HG03196 (cell line): ENCODE measurements at regions not wholly inside any gene's neighbourhood (a gene's known extent, or its start where the extent isn't known, plus 50 kb on each side); places are given as distances from the start of the nearest gene placed in this dataset.
"Not testable (repeated sequence)": the region's sequence is repeated elsewhere in the genome, so short reads cannot be mapped to it uniquely, and the experiment has no call there.

Experiments used
- ATAC-seq: cut with Tn5 transposase; IDR thresholded peaks from one replicate; pipeline ENCODE4 v1.9.1; 2021; ENCODE audit not compliant: unreplicated experiment

DNA sequence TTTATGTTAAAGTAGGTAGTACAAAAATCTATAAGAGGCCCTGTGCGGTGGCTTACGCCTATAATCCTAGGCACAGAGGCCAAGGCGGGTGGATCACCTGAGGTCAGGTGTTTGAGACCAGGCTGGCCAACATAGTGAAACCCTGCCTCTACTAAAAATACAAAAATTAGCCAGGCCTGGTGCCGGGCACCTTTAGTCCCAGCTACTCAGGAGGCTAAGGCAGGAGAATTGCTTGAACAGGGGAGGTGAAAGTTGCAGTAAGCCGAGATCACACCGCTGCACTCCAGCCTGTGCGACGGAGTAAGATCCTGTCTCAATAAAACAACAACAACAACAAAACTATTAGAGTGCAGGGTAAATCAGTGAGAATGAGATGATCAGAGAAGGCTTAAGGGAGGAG is 634.5 kb downstream of the NR2F1-AS1 start:
- no peak for ATAC-seq

DNA sequence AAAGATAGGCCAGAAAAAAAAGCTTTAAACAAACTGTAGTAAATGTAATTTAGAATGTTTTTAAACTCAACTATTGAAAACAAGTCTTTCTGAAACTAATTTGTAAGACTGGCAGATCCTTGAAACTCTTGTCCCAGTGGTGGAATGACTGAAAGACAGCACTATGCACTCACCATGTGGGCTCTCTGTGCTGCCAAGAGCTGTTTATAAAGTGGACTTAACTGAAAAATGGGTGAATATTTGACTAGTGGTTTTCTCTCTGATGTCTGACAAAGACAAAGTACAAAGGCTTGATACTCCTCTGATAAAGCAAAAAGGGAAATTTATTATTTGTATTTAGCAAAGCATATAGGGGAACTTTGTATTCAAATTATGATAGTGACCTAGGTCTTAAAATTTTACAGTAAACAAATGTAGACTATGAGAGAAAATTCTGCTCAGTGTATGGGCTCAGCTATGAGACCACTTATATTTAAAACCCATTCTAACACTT is 635.4 kb downstream of the NR2F1-AS1 start:
- ATAC-seq, result peak; percentile 78

DNA sequence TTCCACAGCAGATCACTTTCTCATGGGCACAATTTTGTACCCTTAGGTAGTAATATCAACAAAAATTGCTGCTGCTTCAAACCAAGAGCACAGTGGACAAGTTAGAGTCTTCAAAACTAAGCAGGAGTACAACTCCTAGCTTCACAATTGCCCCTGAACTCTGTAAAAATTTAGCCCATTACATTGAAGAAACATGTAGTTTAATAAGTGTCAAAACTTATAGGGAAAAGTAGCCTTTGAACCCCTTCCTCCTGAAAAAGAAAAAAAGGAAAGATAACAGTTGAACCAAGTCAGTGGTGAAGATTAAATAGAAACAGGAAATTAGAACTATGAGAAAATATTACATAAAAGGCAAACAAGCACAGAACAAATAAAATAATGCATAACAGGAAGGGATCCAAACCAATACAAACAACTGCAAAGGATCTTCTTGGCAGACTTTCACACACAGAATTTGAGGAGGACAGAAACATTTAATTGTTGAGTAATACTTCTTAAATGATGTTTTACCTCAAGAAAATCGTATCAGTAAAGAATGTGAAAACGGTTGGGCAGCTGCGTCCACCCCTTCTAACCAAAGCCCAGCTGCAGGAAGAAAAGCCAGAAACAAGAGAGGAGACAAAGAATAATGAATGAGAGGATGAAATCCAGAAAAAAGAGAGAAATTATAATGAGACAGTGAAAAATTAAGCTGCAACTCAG is 636.0 kb downstream of the NR2F1-AS1 start:
- no peak for ATAC-seq

DNA sequence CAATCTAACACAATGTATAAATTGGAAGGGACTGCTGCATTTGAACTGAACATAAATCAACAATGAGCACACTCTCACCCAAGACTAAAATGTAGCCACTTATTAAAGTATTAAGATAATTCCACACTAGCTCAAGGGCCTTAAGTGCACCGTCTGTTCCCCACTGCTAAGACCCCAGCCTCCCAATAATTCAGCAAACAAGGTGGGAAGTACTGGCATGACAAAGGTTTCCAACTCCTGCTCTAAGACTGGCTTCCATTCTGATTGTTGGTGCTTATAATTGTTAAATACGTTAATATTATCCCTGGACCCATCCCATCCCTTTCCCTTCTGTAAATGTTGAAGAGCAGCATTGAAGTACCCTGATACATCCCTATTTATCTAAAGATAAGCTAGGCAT is 636.7 kb downstream of the NR2F1-AS1 start:
- ATAC-seq, result no peak

DNA sequence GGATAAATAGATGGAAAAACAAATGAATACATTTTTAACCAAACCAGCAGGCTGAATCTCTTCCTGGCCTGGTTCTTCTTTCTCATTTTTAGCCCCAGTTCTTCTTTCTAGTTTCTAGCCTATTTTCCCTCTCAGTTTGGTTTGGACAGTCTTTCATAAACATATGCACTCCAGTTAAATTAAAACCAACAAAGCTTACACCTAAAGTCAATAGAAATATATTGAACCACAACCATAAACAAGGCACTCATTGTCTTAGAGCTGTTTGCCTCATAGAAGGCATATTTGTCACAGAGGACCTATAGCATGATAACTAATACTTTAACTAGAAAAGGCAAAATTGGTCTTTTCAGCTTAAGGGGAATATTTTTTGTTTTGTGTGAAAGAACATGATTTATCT is 638.3 kb downstream of the NR2F1-AS1 start:
- no peak for ATAC-seq

DNA sequence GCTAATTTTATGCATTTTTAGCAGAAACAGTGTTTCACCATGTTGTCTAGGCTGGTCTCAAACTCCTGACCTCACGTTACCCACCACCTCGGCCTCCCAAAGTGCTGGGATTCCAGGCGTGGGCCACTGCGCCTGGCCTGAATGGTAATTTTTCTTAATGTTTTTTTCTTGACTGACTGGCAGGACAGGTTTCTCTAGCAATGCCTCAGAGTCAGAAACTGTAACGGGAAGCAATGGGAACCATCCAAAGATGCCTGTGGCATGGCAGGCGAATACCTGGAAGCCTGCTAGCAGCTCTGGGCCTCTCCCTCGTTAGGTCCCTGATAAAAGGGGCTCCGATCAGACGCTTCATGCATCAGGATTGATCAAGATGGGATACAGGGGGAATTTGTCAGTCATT is 639.2 kb downstream of the NR2F1-AS1 start:
- ATAC-seq, result no peak

DNA sequence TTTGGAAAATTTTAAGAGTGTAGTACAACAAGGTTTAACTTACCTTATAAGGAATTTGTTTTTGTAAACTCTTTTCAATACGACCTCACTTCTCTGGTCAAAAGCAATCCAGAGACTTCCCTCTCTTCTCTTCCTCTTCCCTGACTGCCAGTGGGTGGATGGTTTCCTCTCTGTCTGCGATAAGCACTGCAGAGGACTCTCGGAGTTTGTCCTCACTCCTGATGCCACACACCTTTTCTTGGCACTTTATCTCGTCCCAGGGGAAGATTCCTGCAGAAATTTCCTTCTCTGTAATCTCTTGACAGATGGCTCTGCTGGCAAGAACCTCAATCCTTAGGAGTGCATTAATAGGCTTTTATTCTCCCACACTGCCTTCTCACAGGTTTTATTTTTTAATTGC is 641.6 kb downstream of the NR2F1-AS1 start:
- ATAC-seq, result no peak

DNA sequence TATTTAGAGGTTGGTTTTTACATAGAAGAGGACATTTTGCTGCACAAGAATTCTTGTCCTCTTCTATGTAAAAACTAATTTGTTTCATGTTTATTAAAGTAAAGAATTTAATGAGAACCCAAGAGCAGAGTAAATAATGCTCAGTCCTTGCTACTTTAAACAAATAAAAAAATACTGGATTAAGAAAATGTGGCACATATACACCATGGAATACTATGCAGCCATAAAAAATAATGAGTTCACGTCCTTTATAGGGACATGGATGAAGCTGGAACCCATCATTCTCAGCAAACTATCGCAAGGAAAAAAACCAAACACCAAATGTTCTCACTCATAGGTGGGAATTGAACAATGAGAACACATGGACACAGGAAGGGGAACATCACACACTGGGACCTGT is 643.6 kb downstream of the NR2F1-AS1 start:
- ATAC-seq, result not testable (repeated sequence)

DNA sequence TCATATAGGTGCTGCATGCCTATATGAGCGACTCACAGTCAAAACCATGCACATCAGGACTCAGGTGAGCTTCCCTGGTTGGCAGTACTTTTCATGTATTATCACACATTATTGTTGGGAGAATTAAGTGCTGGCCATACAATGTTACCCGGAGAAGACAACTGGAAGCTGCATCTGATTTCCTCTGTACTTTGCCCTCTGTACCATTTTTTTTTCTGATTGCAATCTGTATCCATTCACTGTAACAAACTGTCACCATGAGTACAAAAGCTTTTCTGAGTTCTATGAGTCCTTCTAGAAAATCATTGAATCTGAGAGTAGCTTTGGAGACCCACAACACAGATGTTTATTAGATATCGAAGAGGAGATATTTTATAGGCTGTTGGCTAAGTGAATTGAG is 651.0 kb downstream of the NR2F1-AS1 start:
- no peak for ATAC-seq

DNA sequence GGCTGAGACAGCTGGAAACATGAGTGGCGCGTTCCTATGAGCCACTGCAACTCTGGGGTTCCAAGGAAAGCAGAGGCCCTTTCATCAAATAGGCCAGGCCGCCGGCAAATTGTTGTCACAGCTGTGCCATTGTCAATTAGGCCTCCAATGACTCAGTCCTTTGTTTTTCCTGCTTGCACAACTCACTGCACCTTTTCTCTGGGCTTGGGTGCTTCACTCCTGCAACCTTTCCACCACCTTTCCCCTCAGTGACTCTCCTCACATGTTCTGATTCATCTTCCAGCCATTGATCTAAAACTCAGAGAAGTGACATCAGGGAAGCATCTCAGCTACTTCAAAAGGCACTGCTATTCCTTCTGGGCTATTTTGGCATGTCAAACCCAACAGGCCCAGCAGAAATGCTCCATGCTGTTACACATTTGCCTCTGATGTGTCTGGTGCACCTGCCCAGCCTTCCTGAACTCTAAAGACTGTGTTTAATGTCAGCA is 653.7 kb downstream of the NR2F1-AS1 start:
- ATAC-seq, result no peak

DNA sequence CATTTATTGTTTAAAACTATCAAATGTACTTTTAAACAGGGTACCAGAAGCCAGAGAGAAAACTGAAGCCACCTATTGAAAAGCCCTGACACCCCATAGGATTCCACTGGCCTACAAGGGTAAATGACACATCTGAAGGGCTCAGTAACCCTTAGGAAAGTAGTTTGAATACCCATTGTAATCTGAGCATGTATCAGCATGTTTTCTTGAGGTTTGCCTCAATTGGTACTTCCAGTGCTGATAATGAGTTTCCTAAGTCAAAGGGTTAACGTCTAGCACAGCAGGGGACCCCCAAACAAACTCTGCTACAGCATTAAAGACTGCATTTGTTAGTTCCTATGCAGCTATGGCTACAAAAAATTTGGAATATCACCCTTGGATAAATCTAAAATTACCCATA is 657.1 kb downstream of the NR2F1-AS1 start:
- no peak for ATAC-seq

DNA sequence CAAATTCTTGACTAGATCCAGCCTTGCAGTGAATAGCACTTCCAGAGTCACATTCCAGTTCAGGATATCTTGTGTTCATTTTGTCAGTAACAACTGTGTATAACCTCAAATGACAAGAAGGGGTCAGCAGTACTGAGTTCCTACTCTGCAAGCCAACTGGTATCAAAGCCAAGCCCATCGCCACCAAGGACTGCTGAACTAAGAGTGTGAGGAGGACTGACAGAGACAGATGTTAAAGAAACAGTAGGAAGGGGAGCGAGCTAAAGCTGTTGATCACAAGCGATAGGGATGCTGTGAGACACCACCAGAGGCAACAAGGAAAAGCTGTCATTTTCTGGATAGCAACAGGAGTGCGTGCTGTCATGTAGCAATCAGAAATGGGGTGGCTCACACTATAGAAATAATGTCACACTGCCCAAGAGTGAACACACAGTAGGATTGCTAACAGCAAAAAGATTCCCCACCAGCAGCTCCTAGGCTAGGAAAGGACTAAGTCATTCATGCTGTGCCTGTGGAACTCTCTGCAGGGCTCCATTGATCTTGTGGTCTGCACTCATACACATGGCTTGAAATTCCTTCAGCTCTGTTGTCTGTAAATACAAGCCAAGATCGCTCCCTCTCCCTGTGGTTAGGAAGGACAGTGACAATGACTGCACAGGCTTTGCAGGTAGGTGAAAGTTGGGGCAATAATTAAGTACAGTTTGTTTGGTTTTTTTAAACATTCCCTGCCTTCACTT is 658.6 kb downstream of the NR2F1-AS1 start:
- ATAC-seq, result no peak

DNA sequence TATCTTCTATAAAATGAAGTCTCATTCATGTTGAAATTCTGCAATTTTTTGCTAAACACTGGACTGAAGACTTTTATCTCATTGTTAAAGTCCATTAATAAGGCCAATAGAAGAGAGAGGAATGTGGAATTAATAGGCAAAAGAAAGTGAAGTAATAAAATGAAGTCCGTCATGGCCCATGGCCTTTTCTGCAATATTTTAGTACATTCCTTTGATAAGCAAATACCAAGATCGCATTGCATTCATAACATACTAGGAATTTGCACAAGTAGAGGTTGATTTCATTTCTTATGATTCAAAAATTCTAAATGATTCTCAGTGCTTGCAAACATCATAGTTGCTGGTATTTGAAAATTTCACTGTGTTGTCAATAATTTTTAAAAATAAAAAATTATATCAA is 664.0 kb downstream of the NR2F1-AS1 start:
- ATAC-seq, result no peak

DNA sequence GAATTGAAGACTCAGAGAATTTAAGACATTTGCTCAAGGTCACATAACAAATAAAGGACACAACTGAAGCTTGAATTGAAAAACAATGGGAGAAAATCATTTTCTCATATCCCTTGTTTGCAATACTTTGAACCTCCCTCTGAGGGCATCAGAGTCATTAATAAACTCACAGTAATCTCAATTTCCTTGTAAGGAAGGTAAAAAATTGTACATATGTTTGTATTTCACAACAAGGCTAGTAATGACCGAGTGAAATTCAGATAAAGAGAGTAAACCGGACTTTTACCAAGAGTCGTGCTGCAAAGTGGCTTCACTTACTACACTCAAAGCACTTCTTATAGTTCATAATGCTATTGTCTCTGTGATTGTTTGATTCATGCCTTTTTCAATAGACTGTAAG is 665.0 kb downstream of the NR2F1-AS1 start:
- no peak for ATAC-seq

DNA sequence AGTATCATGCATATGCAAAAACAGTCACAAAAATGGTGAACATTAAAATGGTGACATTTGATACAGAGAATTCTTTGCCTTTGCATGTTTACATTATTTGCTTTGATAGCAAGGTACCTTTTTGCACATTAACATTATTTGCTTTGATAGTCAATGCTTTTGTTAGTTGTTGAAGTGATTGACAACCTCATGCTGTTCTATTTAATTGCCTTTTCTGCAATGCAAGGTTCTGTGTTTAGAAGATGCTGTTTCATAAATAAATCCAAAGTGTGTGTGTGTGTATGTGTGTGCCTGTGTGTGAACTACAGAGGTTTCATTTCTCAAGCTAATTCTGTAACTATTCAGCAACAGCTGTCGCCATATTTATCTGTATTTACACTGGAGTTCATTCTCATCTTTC is 668.7 kb downstream of the NR2F1-AS1 start:
- ATAC-seq, result no peak

DNA sequence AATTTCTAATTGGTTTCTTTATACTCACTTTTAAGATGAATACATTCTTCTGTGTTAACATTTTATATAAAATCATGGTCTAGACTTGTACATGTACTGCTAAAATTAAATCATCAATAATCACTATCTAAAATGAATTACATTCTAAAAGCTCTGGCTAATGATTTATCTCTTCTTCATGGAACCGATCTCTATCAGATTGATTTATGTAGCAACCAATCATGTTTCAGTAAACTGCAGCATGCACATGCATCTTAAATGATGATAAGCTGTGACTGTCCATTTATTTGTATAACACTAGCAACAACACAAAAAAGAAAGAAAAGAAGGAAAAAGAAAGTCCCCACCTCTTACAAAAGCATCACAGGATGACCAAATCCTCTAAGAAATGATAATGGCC is 669.2 kb downstream of the NR2F1-AS1 start:
- no peak for ATAC-seq

DNA sequence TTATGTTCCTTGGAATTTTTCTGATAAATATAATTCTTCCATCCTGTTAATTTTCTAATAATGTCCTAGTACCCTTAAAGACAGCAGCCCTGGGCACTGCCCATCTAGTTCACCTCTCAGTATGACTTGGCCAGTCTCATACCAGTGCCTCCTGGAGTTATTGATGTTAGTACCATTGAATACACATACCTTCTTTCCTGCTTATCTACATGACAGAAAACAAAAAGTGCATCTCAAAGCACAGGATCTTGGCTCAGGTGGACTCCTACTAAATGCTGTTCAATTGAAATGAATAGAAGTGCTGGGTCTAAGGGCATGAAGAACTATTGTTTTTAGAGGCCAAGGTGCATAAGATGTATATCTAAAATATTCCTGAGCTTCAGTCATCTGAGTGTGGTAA is 669.7 kb downstream of the NR2F1-AS1 start:
- ATAC-seq, result no peak

DNA sequence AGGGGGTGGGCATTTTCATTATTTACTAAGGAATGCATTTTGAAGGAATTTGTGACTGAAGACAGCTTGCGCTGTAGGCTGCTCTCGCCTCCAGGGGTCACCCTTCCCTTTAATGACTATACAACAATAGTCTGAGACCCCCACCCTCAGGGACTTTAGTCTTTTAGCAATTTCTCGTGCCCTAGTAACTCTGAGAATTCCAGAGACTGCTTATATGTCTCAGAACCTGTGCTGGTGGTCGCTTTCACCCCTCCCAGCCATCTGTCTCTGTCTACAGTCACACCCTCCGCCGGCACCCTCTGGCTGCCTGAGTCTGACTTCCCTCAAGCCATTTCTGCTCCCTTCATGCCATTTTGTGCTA is 671.4 kb downstream of the NR2F1-AS1 start:
- ATAC-seq, result no peak

DNA sequence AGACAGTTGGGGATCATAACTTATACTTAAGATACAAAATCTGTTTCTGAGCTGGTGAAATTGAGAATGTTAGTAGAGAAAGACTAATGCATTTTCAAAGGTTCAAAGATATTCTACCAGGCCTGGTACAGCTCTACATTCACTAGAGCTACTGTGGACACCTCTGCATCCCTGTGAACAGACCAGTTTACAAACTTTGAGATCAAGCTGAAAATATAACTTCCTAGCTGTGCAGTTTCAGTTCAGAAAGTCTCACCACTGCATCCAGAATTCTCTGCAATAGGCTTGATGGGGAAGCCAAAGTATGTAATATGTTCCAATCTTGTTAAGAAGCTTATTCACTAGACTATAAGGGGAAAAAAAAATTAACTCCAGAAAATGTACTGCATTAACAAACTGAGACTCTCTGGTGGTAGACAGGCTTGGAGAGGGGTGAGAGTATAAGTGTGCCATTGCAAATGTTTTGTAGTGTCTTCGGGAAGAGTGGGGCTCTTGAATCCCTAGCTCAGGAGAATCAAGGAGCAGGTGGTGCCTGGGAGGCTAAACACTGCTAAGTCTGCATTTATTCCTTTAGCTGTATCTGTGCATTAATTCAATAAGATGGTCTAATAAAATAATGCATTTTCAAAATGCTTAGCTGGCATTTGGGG is 671.9 kb downstream of the NR2F1-AS1 start:
- ATAC-seq, result no peak

DNA sequence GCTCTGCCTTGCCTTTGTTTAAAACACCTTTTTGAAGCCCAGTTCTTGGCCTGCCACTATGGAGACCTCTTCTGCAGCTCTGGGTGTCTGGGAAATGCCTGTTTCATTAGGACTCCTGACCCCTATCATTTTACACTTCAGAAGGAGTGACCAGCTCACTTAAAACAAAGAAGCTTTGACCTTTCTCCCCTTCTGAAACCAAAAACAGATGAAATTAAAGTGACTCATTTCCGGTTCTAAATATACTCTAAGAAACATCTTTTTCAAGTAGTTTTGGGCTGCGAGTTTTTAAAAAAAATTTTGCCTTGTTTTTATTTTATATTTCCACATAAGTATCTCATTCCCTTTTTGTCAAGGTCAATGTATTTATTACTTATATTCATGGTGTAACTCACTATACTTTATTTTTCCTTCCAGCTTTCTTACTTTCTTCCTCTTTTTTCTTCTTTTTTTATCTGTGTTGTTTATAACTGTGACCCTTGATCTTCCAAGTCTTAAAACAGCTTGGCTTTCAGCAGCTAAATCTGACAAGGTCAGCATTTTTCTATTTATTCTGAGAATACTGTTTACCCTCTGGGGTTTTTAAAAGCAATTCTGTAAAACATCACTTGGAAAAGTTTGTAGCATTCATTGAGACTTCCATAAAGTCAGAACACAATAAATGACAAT is 672.9 kb downstream of the NR2F1-AS1 start:
- ATAC-seq, result peak; percentile 81

DNA sequence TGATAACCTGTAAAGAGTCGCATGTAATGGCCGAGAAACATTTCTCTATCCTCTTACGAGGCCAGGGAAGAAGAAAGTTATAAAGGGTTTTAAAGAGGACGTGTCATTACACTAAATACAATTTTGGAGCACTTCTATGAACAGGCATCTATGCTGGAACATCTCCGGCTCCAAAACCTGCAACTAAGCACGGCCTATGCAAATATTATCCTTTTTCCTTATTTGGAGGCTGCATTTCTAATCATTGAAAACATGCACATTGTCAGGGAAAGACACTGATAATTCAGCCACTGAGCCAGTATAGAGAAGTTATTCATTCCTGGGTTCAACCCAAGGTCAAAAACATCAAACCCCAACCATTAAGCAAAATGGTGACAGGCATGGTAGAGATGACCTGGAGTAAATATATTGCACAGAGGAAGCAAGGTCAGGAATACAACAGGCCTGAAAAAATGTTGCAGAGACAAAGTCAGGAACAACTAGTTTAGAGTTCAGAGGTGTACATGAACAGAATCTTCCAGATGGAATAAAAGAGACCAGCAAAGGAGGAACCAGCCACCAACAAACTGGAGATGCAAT is 674.1 kb downstream of the NR2F1-AS1 start:
- no peak for ATAC-seq
